ENCODE measurements at regions not wholly inside any gene's neighbourhood (a gene's known extent, or its start where the extent isn't known, plus 50 kb on each side); places are given as distances from the start of the nearest gene placed in this dataset.

GRCh38 chr9:90379771-90380170 is 262.9 kb downstream of the DIRAS2 start:
- TF ChIP-seq SMC3 (IDR thresholded peaks at IDR 0.05; ENCODE audit: low read depth, low read length) (no peak), CTCF (IDR thresholded peaks at IDR 0.05) (no peak), POLR2AphosphoS5 (IDR thresholded peaks at IDR 0.05; ENCODE audit: low read depth, low read length) (no peak), TAF1 (IDR thresholded peaks at IDR 0.05; ENCODE audit: borderline replicate concordance, low read depth, low read length) (no peak), FOXM1 (IDR thresholded peaks at IDR 0.05; ENCODE audit: low read depth) (no peak), RXRA (IDR thresholded peaks at IDR 0.05; ENCODE audit: borderline replicate concordance, low read depth) (no peak), EZH2phosphoT487 (IDR thresholded peaks at IDR 0.05; ENCODE audit: borderline replicate concordance, low read depth) (no peak)
- TF ChIP-seq, protein P1, sequence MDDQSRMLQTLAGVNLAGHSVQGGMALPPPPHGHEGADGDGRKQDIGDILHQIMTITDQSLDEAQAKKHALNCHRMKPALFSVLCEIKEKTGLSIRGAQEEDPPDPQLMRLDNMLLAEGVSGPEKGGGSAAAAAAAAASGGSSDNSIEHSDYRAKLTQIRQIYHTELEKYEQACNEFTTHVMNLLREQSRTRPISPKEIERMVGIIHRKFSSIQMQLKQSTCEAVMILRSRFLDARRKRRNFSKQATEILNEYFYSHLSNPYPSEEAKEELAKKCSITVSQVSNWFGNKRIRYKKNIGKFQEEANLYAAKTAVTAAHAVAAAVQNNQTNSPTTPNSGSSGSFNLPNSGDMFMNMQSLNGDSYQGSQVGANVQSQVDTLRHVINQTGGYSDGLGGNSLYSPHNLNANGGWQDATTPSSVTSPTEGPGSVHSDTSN (IDR thresholded peaks at IDR 0.05): no peak

Measured in SK-N-SH (cell line).